ENCODE measurements at regions not wholly inside any gene's neighbourhood (a gene's known extent, or its start where the extent isn't known, plus 50 kb on each side); places are given as distances from the start of the nearest gene placed in this dataset.
A peak's percentile ranks its signal among the peaks of the same experiment; 100 is the strongest.

GRCh38 chr7:131674131-131674530, 117.7 kb upstream of the PODXL start:
- H3K4me3 ChIP-seq = no peak overlapping the region
- TF ChIP-seq CTCF (IDR thresholded peaks at IDR 0.05) = no peak
- H3K9me3 ChIP-seq = no peaks in the 10 kb centered on the region
- WGBS, 2 donors = 16 to 26% methylated on average over 3 of the region's 3 CpGs
- DNase-seq (no peak), ATAC-seq (peak in 4 of 8 donors; percentile 17 to 31 (median 29))
- no peaks in the 10 kb centered on the region for H3K36me3 ChIP-seq
- H3K27ac ChIP-seq = no peak overlapping the region
- H3K4me1 ChIP-seq = peaks cover 0 to 10% (median 0%) of the 10 kb centered on the region in 9 donors
- intact Hi-C loops (cut with DNase I) = no loop called here
- no peaks in the 10 kb centered on the region for H3K27me3 ChIP-seq

GRCh38 chr7:131673576-131673975, 117.1 kb upstream of the PODXL start:
- H3K27ac ChIP-seq = no peak overlapping the region
- DNase-seq (no peak), ATAC-seq (peak in 2 of 8 donors; percentile 15 to 24)
- no peaks in the 10 kb centered on the region for H3K27me3 ChIP-seq
- H3K4me1 ChIP-seq = peaks cover 0 to 10% (median 0%) of the 10 kb centered on the region in 9 donors
- no peak overlapping the region for H3K4me3 ChIP-seq
- WGBS, 2 donors = 59 to 75% methylated on average over 3 of the region's 3 CpGs
- H3K36me3 ChIP-seq = no peaks in the 10 kb centered on the region
- intact Hi-C loops (cut with DNase I) = no loop called here
- no peaks in the 10 kb centered on the region for H3K9me3 ChIP-seq
- no peak for TF ChIP-seq CTCF (IDR thresholded peaks at IDR 0.05)

- intact Hi-C loops (cut with DNase I) = no loop called here
- DNase-seq (no peak), ATAC-seq (no peak)
- H3K36me3 ChIP-seq = no peaks in the 10 kb centered on the region
- no peaks in the 10 kb centered on the region for H3K27me3 ChIP-seq
- no peak overlapping the region for H3K4me3 ChIP-seq
- no peaks in the 10 kb centered on the region for H3K9me3 ChIP-seq
- 85 to 87% methylated on average over 2 of the region's 2 CpGs for WGBS, 2 donors
- no peak for TF ChIP-seq CTCF (IDR thresholded peaks at IDR 0.05)
- peaks cover 0 to 11% (median 0%) of the 10 kb centered on the region in 9 donors for H3K4me1 ChIP-seq
- no peak overlapping the region for H3K27ac ChIP-seq
Observed at GRCh38 chr7:131670406-131670805, 114.0 kb upstream of the PODXL start.

- Histone ChIP-seq H3K27ac (no peak overlapping the region), H3K36me3 (no peaks in the 10 kb centered on the region), H3K9me3 (no peaks in the 10 kb centered on the region), H3K4me3 (no peak overlapping the region), H3K27me3 (no peaks in the 10 kb centered on the region), H3K4me1 (peaks cover 0 to 10% (median 0%) of the 10 kb centered on the region in 9 donors)
- no peak for ATAC-seq
- no peak for TF ChIP-seq CTCF (IDR thresholded peaks at IDR 0.05)
- DNase-seq = no peak
- 73 to 80% methylated on average over 4 of the region's 4 CpGs for WGBS, 2 donors
- intact Hi-C loops (cut with DNase I) = no loop called here
Observed at GRCh38 chr7:131667699-131668098, 111.3 kb upstream of the PODXL start.
